ENCODE measurements at regions not wholly inside any gene's neighbourhood (a gene's known extent, or its start where the extent isn't known, plus 50 kb on each side); places are given as distances from the start of the nearest gene placed in this dataset.

GRCh38 chr4:121233982-121234381 is 69.9 kb upstream of the TNIP3 start:
- no peak overlapping the region for H3K27ac ChIP-seq (ENCODE audit: extremely low read length, insufficient read depth, low read length)
- DNase-seq (ENCODE audit: low spot score): no peak
- ATAC-seq: no peak
- no peak overlapping the region for H3K9ac ChIP-seq (ENCODE audit: insufficient read depth, low read depth, low read length)
- TF ChIP-seq GABPA (IDR thresholded peaks at IDR 0.05; ENCODE audit: low read depth, low read length): no peak
- TF ChIP-seq GABPA (CRISPR knock-in tag; IDR thresholded peaks at IDR 0.05; ENCODE audit: low read depth): no peak
- H3K36me3 ChIP-seq (replicated peaks in 1 of 2; ENCODE audit: control insufficient read depth in 1 of 2, insufficient read depth in 2 of 2, low read length in 2 of 2): no peaks in the 10 kb centered on the region
- ChIA-PET CTCF (ENCODE audit: low intra/inter-chr PET ratio, low total read pairs) (no interaction called here), POLR2A (no interaction called here)
- no peaks in the 10 kb centered on the region for H3K79me2 ChIP-seq (ENCODE audit: insufficient read depth, low read length)
- H4K20me1 ChIP-seq (ENCODE audit: insufficient read depth, low read length): no peaks in the 10 kb centered on the region
- FAIRE-seq: no peak
- H3K4me2 ChIP-seq (ENCODE audit: low read depth, low read length): no peak overlapping the region
- in situ Hi-C loops (cut with HindIII; ENCODE audit: extremely low pct_ligation_motif_present, low pct_unique_long_range_greater_than_20kb) (no loop called here), intact Hi-C loops (cut with micrococcal nuclease; ENCODE audit: unreplicated experiment) (no loop called here)
- H3K4me1 ChIP-seq (ENCODE audit: insufficient read depth, low read length): no peaks in the 10 kb centered on the region
- no peak overlapping the region for H2AFZ ChIP-seq (ENCODE audit: low read length)
- no peaks in the 10 kb centered on the region; a peak in 1 of 5 replicates for H3K27me3 ChIP-seq (ENCODE audit: control insufficient read depth in 1 of 2, insufficient read depth in 2 of 2, low read length in 2 of 2)
- H3K4me3 ChIP-seq (replicated peaks in 1 of 3; ENCODE audit: insufficient read depth in 1 of 3, low read depth in 2 of 3, low read length in 3 of 3): no peak overlapping the region
- 1% methylated on average over 4 of the region's 4 CpGs for WGBS (ENCODE audit: low lambda C conversion rate)
- H3K9me3 ChIP-seq (ENCODE audit: low read length): no peaks in the 10 kb centered on the region
- BruUV-seq (replicated peaks): no TSS peak

DNA sequence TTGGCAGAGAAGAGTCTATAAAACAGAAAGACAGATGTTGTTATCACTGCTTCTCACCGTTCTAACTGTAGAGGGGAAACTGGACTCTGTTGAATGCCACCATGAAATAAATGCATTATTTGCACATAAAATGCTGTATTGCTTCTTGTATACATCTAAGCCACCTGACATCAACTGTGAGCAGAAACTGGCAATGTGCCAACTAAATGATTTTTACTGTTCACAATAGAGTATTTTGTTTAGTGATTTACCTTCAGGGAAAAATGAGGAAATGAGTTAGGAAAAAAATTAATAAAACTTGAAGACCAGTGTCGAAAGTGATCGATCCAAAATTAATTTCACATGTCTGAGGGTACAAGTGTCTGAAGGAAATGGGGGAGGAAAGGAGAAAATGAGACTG is 65.9 kb upstream of the TNIP3 start:
- DNase-seq (ENCODE audit: low spot score) (no peak), FAIRE-seq (no peak), ATAC-seq (no peak)
- H3K36me3 ChIP-seq (replicated peaks in 1 of 2; ENCODE audit: control insufficient read depth in 1 of 2, insufficient read depth in 2 of 2, low read length in 2 of 2): no peaks in the 10 kb centered on the region
- intact Hi-C loops (cut with micrococcal nuclease; ENCODE audit: unreplicated experiment): no loop called here
- no peaks in the 10 kb centered on the region for H4K20me1 ChIP-seq (ENCODE audit: insufficient read depth, low read length)
- H3K9me3 ChIP-seq (ENCODE audit: low read length): no peaks in the 10 kb centered on the region
- H3K79me2 ChIP-seq (ENCODE audit: insufficient read depth, low read length): no peaks in the 10 kb centered on the region
- no peak overlapping the region for H3K4me2 ChIP-seq (ENCODE audit: low read depth, low read length)
- 56% methylated on average over 3 of the region's 3 CpGs for WGBS (ENCODE audit: low lambda C conversion rate)
- no peak overlapping the region for H3K27ac ChIP-seq (ENCODE audit: extremely low read length, insufficient read depth, low read length)
- ChIA-PET CTCF (ENCODE audit: low intra/inter-chr PET ratio, low total read pairs) (no interaction called here), POLR2A (no interaction called here)
- H3K4me3 ChIP-seq (replicated peaks in 1 of 3; ENCODE audit: insufficient read depth in 1 of 3, low read depth in 2 of 3, low read length in 3 of 3): no peak overlapping the region
- BruUV-seq (replicated peaks): no TSS peak
- H3K27me3 ChIP-seq (ENCODE audit: control insufficient read depth in 1 of 2, insufficient read depth in 2 of 2, low read length in 2 of 2): no peaks in the 10 kb centered on the region; a peak in 1 of 5 replicates
- in situ Hi-C loops (cut with HindIII; ENCODE audit: extremely low pct_ligation_motif_present, low pct_unique_long_range_greater_than_20kb): no loop called here
- no peak overlapping the region for H2AFZ ChIP-seq (ENCODE audit: low read length)
- no peaks in the 10 kb centered on the region for H3K4me1 ChIP-seq (ENCODE audit: insufficient read depth, low read length)
- no peak overlapping the region for H3K9ac ChIP-seq (ENCODE audit: insufficient read depth, low read depth, low read length)
- TF ChIP-seq FIP1L1 (IDR thresholded peaks at IDR 0.05; ENCODE audit: borderline replicate concordance, insufficient read depth, low read depth, low read length): no peak
- TF ChIP-seq, protein P1, sequence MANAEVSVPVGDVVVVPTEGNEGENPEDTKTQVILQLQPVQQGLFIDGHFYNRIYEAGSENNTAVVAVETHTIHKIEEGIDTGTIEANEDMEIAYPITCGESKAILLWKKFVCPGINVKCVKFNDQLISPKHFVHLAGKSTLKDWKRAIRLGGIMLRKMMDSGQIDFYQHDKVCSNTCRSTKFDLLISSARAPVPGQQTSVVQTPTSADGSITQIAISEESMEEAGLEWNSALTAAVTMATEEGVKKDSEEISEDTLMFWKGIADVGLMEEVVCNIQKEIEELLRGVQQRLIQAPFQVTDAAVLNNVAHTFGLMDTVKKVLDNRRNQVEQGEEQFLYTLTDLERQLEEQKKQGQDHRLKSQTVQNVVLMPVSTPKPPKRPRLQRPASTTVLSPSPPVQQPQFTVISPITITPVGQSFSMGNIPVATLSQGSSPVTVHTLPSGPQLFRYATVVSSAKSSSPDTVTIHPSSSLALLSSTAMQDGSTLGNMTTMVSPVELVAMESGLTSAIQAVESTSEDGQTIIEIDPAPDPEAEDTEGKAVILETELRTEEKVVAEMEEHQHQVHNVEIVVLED (CRISPR knock-in tag; IDR thresholded peaks at IDR 0.05; ENCODE audit: borderline replicate concordance): no peak
- TF ChIP-seq LCORL (IDR thresholded peaks at IDR 0.05): peak; percentile 89
- TF ChIP-seq LCORL (CRISPR knock-in tag; IDR thresholded peaks at IDR 0.05): no peak
- TF ChIP-seq NFKBIZ (CRISPR knock-in tag; IDR thresholded peaks at IDR 0.05): no peak
